Lung (tissue), 11 donors: ENCODE measurements at regions not wholly inside any gene's neighbourhood (a gene's known extent, or its start where the extent isn't known, plus 50 kb on each side); places are given as distances from the start of the nearest gene placed in this dataset.

ENCODE experiments used
- ATAC-seq: fragments of 200-7000 bp; cut with Tn5 transposase; one replicate; pipeline ENCODE4 v1.9.1; 2020; ENCODE audit warnings: moderate number of reproducible peaks; ENCODE audit not compliant: insufficient read depth, low FRiP score
- DNase-seq, 3 donors: peaks; one replicate each; pipeline ENCODE4 v3.0.0-alpha.2; 2013 to 2017
- H3K27ac ChIP-seq, 2 donors: one replicate each; pipeline ENCODE4 v1.5.1; 2013; ENCODE audit warnings: mild to moderate bottlenecking in 2 of 2, moderate library complexity in 2 of 2, control low read depth in 1 of 2, inconsistent platforms in 1 of 2, low read depth in 1 of 2, low read length in 1 of 2
- H3K27me3 ChIP-seq, 3 donors: one replicate each; pipeline ENCODE4 v1.5.1; 2013; ENCODE audit warnings: low read length in 2 of 3; ENCODE audit not compliant: control insufficient read depth in 3 of 3, insufficient read depth in 3 of 3
- H3K36me3 ChIP-seq, 4 donors: one replicate each; pipeline ENCODE4 v1.5.1; 2013; ENCODE audit warnings: low read length in 4 of 4, mild to moderate bottlenecking in 1 of 4, moderate library complexity in 1 of 4; ENCODE audit not compliant: control insufficient read depth in 4 of 4, insufficient read depth in 4 of 4
- H3K4me1 ChIP-seq, 5 donors: one replicate each; pipeline ENCODE4 v1.5.1; 2013; ENCODE audit warnings: low read length in 5 of 5, mild to moderate bottlenecking in 2 of 5, moderate library complexity in 1 of 5; ENCODE audit not compliant: control insufficient read depth in 5 of 5, insufficient read depth in 5 of 5
- H3K4me3 ChIP-seq: one replicate; pipeline ENCODE4 v1.5.1; 2013; ENCODE audit warnings: mild to moderate bottlenecking, control low read depth, moderate library complexity
- H3K9ac ChIP-seq, 2 donors: one replicate each; pipeline ENCODE4 v1.5.1; 2013; ENCODE audit warnings: low read length in 2 of 2, control low read depth in 1 of 2; ENCODE audit not compliant: insufficient read depth in 1 of 2
- H3K9me3 ChIP-seq, 4 donors: one replicate each; pipeline ENCODE4 v1.5.1; 2013; ENCODE audit warnings: low read length in 3 of 4, mild to moderate bottlenecking in 1 of 4, moderate library complexity in 1 of 4; ENCODE audit not compliant: control insufficient read depth in 4 of 4, insufficient read depth in 3 of 4
- WGBS, 2 donors: extraction: QIAGEN DNeasy Blood & Tissue Kit; methylation state at CpG; one replicate each; pipeline ENCODE4 v1.1.7; 2013; 5-methylcytosine and 5-hydroxymethylcytosine counted together
- TF ChIP-seq, protein P1 (sequence below): IDR thresholded peaks from 2 replicates; pipeline ENCODE4 v1.5.1; 2012; ENCODE audit warnings: mild to moderate bottlenecking; ENCODE audit errors: control extremely low read depth, extremely low read depth
- donor health status: control.
- donor health status: control.
- donor health status: Bipolar disorder and iron deficiency.
- donor health status: healthy.
- donor health status: DM: yes; HTN: yes; CAD: no.

DNA sequence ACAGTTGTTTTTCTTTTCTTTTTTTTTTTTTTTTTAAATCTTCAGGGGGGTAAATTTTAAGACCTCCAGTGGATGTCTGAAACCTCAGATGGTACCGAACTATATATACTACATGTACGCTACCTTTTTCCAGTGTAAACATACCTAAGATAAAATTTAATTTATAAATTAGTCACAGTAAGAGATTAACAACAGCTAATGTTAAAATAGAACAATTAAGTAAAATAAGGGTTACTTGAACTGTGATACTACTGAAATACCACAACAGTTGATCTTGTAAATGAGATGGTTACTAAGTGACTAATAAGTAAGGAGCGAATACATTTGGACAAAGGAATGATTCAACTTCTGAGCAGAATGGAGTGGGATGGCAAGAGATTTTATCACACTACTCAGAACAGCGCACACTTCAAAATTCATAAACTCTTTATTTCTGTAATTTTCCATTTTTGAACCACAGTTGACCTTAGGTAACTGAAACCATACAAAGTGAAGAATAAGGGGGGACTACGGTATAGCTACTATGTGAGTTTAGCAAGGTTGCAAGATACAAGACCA is 80.5 kb upstream of the PCED1B start:
- no peak for ATAC-seq
- H3K9ac ChIP-seq, result no peak overlapping the region
- no peaks in the 10 kb centered on the region for H3K27me3 ChIP-seq
- 80 to 91% methylated on average over 5 of the region's 5 CpGs for WGBS, 2 donors
- no peaks in the 10 kb centered on the region for H3K36me3 ChIP-seq
- no peak for DNase-seq
- H3K27ac ChIP-seq, result no peak overlapping the region
- H3K4me3 ChIP-seq, result no peak overlapping the region
- H3K9me3 ChIP-seq, result peaks cover 0 to 2% (median 0%) of the 10 kb centered on the region in 4 donors
- no peaks in the 10 kb centered on the region for H3K4me1 ChIP-seq
- TF ChIP-seq, protein P1, sequence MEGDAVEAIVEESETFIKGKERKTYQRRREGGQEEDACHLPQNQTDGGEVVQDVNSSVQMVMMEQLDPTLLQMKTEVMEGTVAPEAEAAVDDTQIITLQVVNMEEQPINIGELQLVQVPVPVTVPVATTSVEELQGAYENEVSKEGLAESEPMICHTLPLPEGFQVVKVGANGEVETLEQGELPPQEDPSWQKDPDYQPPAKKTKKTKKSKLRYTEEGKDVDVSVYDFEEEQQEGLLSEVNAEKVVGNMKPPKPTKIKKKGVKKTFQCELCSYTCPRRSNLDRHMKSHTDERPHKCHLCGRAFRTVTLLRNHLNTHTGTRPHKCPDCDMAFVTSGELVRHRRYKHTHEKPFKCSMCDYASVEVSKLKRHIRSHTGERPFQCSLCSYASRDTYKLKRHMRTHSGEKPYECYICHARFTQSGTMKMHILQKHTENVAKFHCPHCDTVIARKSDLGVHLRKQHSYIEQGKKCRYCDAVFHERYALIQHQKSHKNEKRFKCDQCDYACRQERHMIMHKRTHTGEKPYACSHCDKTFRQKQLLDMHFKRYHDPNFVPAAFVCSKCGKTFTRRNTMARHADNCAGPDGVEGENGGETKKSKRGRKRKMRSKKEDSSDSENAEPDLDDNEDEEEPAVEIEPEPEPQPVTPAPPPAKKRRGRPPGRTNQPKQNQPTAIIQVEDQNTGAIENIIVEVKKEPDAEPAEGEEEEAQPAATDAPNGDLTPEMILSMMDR, result no peak

DNA sequence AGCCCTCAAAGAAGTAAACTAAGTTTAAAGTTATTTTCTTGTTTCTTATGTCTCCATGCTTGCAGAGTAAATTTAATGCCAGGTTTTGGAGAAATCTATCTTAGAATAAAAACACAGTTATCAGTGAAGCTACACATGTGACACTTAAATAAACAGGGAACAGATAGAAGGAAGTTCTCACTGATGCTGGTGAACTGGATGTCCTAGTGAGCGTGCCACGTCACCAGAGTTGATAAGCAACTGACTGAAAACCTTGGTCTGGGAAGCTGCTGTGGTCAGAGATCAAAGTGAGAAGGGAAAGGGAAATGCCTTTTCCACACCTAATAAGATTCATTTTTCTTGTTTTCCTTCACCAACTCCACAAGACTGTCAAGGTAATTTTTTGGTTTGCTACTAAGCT is 74.8 kb upstream of the PCED1B start:
- Histone ChIP-seq H3K27me3 (no peaks in the 10 kb centered on the region), H3K4me3 (no peak overlapping the region), H3K27ac (no peak overlapping the region), H3K9ac (no peak overlapping the region), H3K4me1 (no peaks in the 10 kb centered on the region), H3K36me3 (no peaks in the 10 kb centered on the region), H3K9me3 (peaks cover 0 to 2% (median under 1%) of the 10 kb centered on the region in 4 donors)
- 60 to 62% methylated on average over 2 of the region's 2 CpGs for WGBS, 2 donors
- TF ChIP-seq, protein P1, result no peak
- ATAC-seq (no peak), DNase-seq (no peak)

DNA sequence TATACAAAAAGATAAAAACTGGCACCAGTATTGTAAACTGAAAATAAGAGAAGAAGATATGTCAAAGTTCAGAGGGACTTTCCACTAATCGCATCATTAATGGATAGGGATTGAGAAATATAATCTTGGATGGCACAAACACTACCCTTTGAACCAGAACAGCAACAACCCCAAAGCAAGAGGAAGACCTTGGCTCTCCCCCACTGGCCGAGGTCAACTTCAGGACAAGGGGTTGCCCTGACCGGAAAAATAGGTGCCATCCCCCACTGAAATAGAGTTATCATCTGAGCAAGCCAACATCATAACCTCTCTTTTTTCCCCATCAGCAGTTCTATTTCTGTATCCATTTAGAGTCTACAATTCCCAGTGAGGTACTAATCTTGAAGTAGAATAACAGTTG is 72.4 kb upstream of the PCED1B start:
- Histone ChIP-seq H3K4me1 (no peaks in the 10 kb centered on the region), H3K9ac (no peak overlapping the region), H3K27me3 (no peaks in the 10 kb centered on the region), H3K36me3 (no peaks in the 10 kb centered on the region), H3K27ac (no peak overlapping the region), H3K9me3 (peaks cover 0 to 3% (median 0%) of the 10 kb centered on the region in 4 donors), H3K4me3 (no peak overlapping the region)
- TF ChIP-seq, protein P1, result no peak
- ATAC-seq, result no peak
- WGBS, 2 donors, result 87 to 92% methylated on average over 3 of the region's 3 CpGs
- DNase-seq, result no peak

DNA sequence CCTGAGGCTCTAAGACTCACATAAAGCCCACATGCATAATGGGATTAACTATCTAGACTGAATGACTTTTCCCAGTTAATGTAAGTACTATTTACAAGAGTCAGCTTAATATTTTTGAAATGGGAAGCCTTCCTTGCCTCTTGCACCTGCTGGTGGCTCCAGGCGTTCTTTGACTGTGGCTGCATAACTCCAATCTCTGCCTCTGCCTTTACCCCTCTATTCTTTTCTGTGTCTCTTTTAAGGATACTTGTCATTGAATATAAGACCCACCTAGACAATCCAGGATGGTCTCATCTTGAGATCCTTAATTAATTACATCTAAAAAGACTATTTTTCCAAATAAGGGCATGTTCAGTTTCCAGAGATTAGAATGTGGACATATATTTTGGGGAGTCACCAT is 66.9 kb upstream of the PCED1B start:
- H3K4me3 ChIP-seq, result no peak overlapping the region
- H3K9me3 ChIP-seq, result peaks cover 0 to 3% (median 0%) of the 10 kb centered on the region in 4 donors
- 96 to 100% methylated on average over 1 of the region's 1 CpG for WGBS, 2 donors
- H3K4me1 ChIP-seq, result no peaks in the 10 kb centered on the region
- no peak overlapping the region for H3K27ac ChIP-seq
- TF ChIP-seq, protein P1, result no peak
- no peak for DNase-seq
- H3K9ac ChIP-seq, result no peak overlapping the region
- no peak for ATAC-seq
- H3K36me3 ChIP-seq, result no peaks in the 10 kb centered on the region
- no peaks in the 10 kb centered on the region for H3K27me3 ChIP-seq
